HG02642 (cell line): ENCODE measurements at regions not wholly inside any gene's neighbourhood (a gene's known extent, or its start where the extent isn't known, plus 50 kb on each side); places are given as distances from the start of the nearest gene placed in this dataset.
A peak's percentile ranks its signal among the peaks of the same experiment; 100 is the strongest.

Experiments used
- ATAC-seq: cut with Tn5 transposase; IDR thresholded peaks from one replicate; pipeline ENCODE4 v1.9.1; 2021; ENCODE audit warnings: mild to moderate bottlenecking; ENCODE audit not compliant: unreplicated experiment, poor library complexity

- ATAC-seq, result no peak
Measured at GRCh38 chr11:115885535-115886421, 381.6 kb upstream of the CADM1 start.

GRCh38 chr11:115884800-115885534, 380.8 kb upstream of the CADM1 start:
- no peak for ATAC-seq

GRCh38 chr11:115874843-115875242, 370.6 kb upstream of the CADM1 start:
- peak; percentile 79 for ATAC-seq

- ATAC-seq, result no peak
Measured at GRCh38 chr11:115873813-115874212, 369.6 kb upstream of the CADM1 start.

GRCh38 chr11:115872416-115872815, 368.2 kb upstream of the CADM1 start:
- ATAC-seq, result no peak

GRCh38 chr11:115871161-115871760, 367.0 kb upstream of the CADM1 start:
- ATAC-seq, result no peak

- ATAC-seq, result peak; percentile 83
Measured at GRCh38 chr11:115869780-115870431, 365.7 kb upstream of the CADM1 start.

GRCh38 chr11:115869131-115869530, 364.9 kb upstream of the CADM1 start:
- no peak for ATAC-seq

GRCh38 chr11:115860246-115860645, 356.0 kb upstream of the CADM1 start:
- ATAC-seq, result no peak

- ATAC-seq, result no peak
Measured at GRCh38 chr11:115848611-115849010, 344.4 kb upstream of the CADM1 start.

GRCh38 chr11:115848080-115848479, 343.9 kb upstream of the CADM1 start:
- no peak for ATAC-seq

- ATAC-seq, result no peak
Measured at GRCh38 chr11:115845872-115846271, 341.7 kb upstream of the CADM1 start.

- ATAC-seq, result no peak
Measured at GRCh38 chr11:115843685-115844084, 339.5 kb upstream of the CADM1 start.

- ATAC-seq, result no peak
Measured at GRCh38 chr11:115843111-115843510, 338.9 kb upstream of the CADM1 start.

GRCh38 chr11:115820026-115820425, 315.8 kb upstream of the CADM1 start:
- ATAC-seq, result no peak

GRCh38 chr11:115819014-115819413, 314.8 kb upstream of the CADM1 start:
- ATAC-seq, result no peak

GRCh38 chr11:115817844-115818468, 313.7 kb upstream of the CADM1 start:
- ATAC-seq, result no peak

GRCh38 chr11:115808351-115808940, 304.2 kb upstream of the CADM1 start:
- no peak for ATAC-seq

- no peak for ATAC-seq
Measured at GRCh38 chr11:115806056-115806455, 301.8 kb upstream of the CADM1 start.
